K562 (cell line): ENCODE measurements at regions not wholly inside any gene's neighbourhood (a gene's known extent, or its start where the extent isn't known, plus 50 kb on each side); places are given as distances from the start of the nearest gene placed in this dataset.
A peak's percentile ranks its signal among the peaks of the same experiment; 100 is the strongest.

ENCODE experiments used
- ARHGAP35 ChIP-seq: fragments of 450-650 bp; IDR thresholded peaks from 2 replicates; pipeline ENCODE4 v1.6.1; 2018; ENCODE audit not compliant: partially characterized antibody
- ASH1L ChIP-seq: fragments of 450-650 bp; IDR thresholded peaks from 2 replicates; pipeline ENCODE4 v1.6.1; 2018; ENCODE audit warnings: borderline replicate concordance, mild to moderate bottlenecking, low read depth; ENCODE audit not compliant: partially characterized antibody
- CBFA2T3 ChIP-seq: fragments of 450-650 bp; IDR thresholded peaks from 2 replicates; pipeline ENCODE4 v1.6.1; 2017
- CTBP1 ChIP-seq: fragments of 450-650 bp; IDR thresholded peaks from 2 replicates; pipeline ENCODE4 v1.6.1; 2016; ENCODE audit warnings: borderline replicate concordance
- E2F8 ChIP-seq: fragments of 450-650 bp; IDR thresholded peaks from 2 replicates; pipeline ENCODE4 v1.7.1; 2018; ENCODE audit warnings: mild to moderate bottlenecking, low read depth; ENCODE audit not compliant: partially characterized antibody
- EP300 ChIP-seq: IDR thresholded peaks from 2 replicates; pipeline ENCODE4 v1.6.1; 2012; ENCODE audit warnings: low read length, improper control_type of control experiment
- FOSL1 ChIP-seq: fragments of 200-800 bp; sonication (Bioruptor generic); conservative IDR thresholded peaks from 2 replicates; pipeline ENCODE4 v1.6.1; 2016; ENCODE audit warnings: missing genetic modification characterization, missing compliant biosample characterization
- GTF2A2 ChIP-seq: IDR thresholded peaks from 2 replicates; pipeline ENCODE4 v1.6.1; 2016; ENCODE audit warnings: mild to moderate bottlenecking, missing genetic modification characterization, missing compliant biosample characterization
- KDM1A ChIP-seq, 2 experiments: fragments of 450-650 bp; IDR thresholded peaks; 2 replicates each; pipeline ENCODE4 v1.6.1; 2016; ENCODE audit warnings: mild to moderate bottlenecking in 2 of 2
- MBD1 ChIP-seq: fragments of 250-450 bp; sonication (Bioruptor Pico); IDR thresholded peaks from 2 replicates; pipeline ENCODE4 v1.8.0; 2022; ENCODE audit warnings: inconsistent platforms
- NR2C2 ChIP-seq, 2 experiments: fragments of 200-800 bp in 1 of 2; sonication (Bioruptor generic) in 1 of 2; sonication (generic) in 1 of 2; formaldehyde crosslinking in 1 of 2; IDR thresholded peaks; 2 replicates each; pipeline versions ENCODE4 v1.6.1 to v1.8.0; 2016 to 2022; ENCODE audit warnings: mild to moderate bottlenecking in 1 of 2, missing compliant biosample characterization in 1 of 2, missing genetic modification characterization in 1 of 2, missing genetic modification reagents in 1 of 2
- RCOR1 ChIP-seq, 2 experiments: IDR thresholded peaks; 2 replicates each; pipeline ENCODE4 v1.6.1; 2012; ENCODE audit warnings: low read depth in 2 of 2, low read length in 2 of 2, borderline replicate concordance in 1 of 2, improper control_type of control experiment in 1 of 2
- RFX5 ChIP-seq: IDR thresholded peaks from 2 replicates; pipeline ENCODE4 v1.6.1; 2011; ENCODE audit warnings: low read depth, mild to moderate bottlenecking, improper control_type of control experiment, low read length
- TEAD4 ChIP-seq, 2 experiments: sonication (generic) in 1 of 2; formaldehyde crosslinking in 1 of 2; IDR thresholded peaks; 2 replicates each; pipeline versions ENCODE4 v1.6.1 to v1.8.0; 2012 to 2022; ENCODE audit warnings: borderline replicate concordance in 1 of 2, inconsistent platforms in 1 of 2, low read length in 1 of 2, mild to moderate bottlenecking in 1 of 2, missing genetic modification reagents in 1 of 2
- ZNF12 ChIP-seq: sonication (generic); formaldehyde crosslinking; IDR thresholded peaks from 2 replicates; pipeline ENCODE4 v1.4.0; 2020; ENCODE audit warnings: mild to moderate bottlenecking, missing genetic modification reagents
- ZNF175 ChIP-seq: fragments of 200-800 bp; sonication (Bioruptor generic); IDR thresholded peaks from 2 replicates; pipeline ENCODE4 v1.6.1; 2016; ENCODE audit warnings: low read depth, mild to moderate bottlenecking, missing genetic modification characterization, missing compliant biosample characterization
- ZNF589 ChIP-seq: fragments of 200-800 bp; sonication (Bioruptor generic); IDR thresholded peaks from 2 replicates; pipeline ENCODE4 v1.6.1; 2016; ENCODE audit warnings: low read depth, missing genetic modification characterization, missing compliant biosample characterization

GRCh38 chr21:35136586-35137219 is 87.6 kb upstream of the RUNX1 start (continued):
- no peak for TF ChIP-seq FOSL1 (tag)
- TF ChIP-seq E2F8 = no peak
- TF ChIP-seq CTBP1 = peak; percentile 76; the same call in 1 of the 2 replicates
- peak; percentile 80 for TF ChIP-seq CBFA2T3
- no peak for TF ChIP-seq ASH1L
- no peak for TF ChIP-seq RFX5
- no peak for TF ChIP-seq ZNF589 (CRISPR knock-in tag)
- no peak for TF ChIP-seq MBD1 (CRISPR knock-in tag)
- peak in 1 of 2 experiments; percentile 74; a peak in 2 of 4 replicates for TF ChIP-seq RCOR1 (IDR thresholded peaks at IDR 0.05; ENCODE audit: borderline replicate concordance in 1 of 2, low read depth in 2 of 2, low read length in 2 of 2)
- 0 out of 2 replicates have a peak, but pooled peaks have one; percentile 20 for TF ChIP-seq NR2C2 (CRISPR knock-in tag; IDR thresholded peaks at IDR 0.05)
- no peak for TF ChIP-seq NR2C2 (tag; IDR thresholded peaks at IDR 0.05)
- TF ChIP-seq EP300 = peak; percentile 53; the same call in 1 of the 2 replicates
- no peak for TF ChIP-seq ARHGAP35
- no peak for TF ChIP-seq ZNF175
- no peak for TF ChIP-seq GTF2A2 (tag)
- TF ChIP-seq KDM1A (IDR thresholded peaks at IDR 0.05) = peak; percentile 48 to 59
- peak; percentile 57; the same call in 1 of the 2 replicates for TF ChIP-seq TEAD4 (IDR thresholded peaks at IDR 0.05; ENCODE audit: low read length)
- no peak for TF ChIP-seq TEAD4 (CRISPR knock-in tag; IDR thresholded peaks at IDR 0.05; ENCODE audit: borderline replicate concordance)
- no peak for TF ChIP-seq ZNF12 (CRISPR knock-in tag)
